ENCODE measurements at regions not wholly inside any gene's neighbourhood (a gene's known extent, or its start where the extent isn't known, plus 50 kb on each side); places are given as distances from the start of the nearest gene placed in this dataset.

DNA sequence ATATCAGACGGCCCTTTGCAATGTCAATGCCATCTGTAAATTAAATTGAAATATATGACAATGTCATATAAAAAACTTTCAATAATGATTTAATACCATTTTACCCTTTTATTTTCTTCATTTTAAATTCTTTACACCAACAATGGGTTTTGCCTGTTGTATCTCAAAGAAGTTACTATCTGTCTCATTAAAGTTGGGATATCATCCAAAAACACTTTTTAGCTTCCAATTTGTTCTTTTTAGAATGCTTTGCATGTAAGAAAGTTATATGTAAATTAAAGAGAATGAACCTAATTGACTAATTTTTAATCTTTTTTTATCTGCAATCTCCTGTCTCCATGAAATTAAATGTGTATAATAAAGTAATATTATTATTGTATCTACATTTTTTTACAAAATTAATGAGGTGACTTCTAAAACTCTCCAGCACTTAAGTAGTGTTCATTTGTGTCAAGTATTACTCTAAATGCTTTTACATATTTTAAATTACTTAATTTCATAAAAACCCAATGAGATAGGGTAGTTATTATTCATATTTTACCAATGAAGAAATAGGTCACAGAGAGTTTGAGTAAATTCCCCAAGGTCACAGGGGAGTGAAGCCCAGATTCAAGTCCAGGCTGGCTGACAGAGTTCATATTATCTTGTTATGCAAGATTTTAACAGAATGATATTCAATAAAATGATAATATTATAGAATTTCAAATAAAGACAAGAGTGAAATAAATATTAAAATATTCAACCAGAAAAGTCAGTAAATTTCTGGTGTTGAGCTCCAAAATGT, 673.0 kb upstream of the FLRT2 start:
- TF ChIP-seq POLR2AphosphoS5 (IDR thresholded peaks at IDR 0.05): no peak
- TF ChIP-seq POLR2A (IDR thresholded peaks at IDR 0.05): no peak

Measured in upper lobe of left lung (tissue), 4 donors.